NCI-H2227 treated with DMSO at 0.1 percent for 48 hours (cell line): ENCODE measurements at regions not wholly inside any gene's neighbourhood (a gene's known extent, or its start where the extent isn't known, plus 50 kb on each side); places are given as distances from the start of the nearest gene placed in this dataset.

Experiments
- DNase-seq: peaks from one replicate; lab custom pipeline; 2025; lab: John Stamatoyannopoulos, UW

DNA sequence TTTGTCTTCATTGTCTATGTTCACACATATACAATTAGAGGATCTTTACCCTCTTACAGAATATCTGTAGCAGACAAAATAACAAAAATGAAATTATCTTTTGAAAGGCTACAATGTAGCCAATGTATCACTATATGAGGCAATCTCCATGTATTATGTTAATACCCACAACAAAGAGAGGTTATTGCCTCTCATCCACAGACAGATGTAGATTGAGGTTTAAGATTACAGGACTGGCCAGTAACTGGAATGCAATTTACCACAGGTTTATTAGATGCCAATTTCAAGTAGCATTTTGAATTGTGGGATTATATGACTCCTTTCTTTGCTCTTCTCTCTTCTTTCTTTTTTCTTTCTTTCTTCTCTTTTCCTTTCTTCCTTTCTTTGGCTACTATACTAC is 242.6 kb downstream of the ANKRD50 start:
- DNase-seq = no peak

DNA sequence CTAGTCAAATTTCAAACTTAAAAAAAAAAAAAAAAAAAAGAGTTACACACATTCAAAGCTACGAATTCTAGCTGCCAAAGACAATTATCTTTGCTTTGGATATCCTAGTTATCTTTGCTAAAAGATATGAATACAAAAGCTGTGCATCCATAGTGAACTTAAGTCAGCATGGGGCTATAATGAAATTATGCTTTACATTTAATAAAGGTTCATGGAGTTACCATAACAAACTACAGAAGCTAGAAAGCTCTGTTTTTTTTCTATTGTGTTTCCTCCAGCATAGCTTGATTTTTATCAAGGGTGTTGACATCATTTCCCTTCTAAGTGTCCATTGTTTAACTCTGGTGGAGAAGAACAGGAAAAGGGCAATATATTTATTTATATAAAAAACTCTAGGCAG is 234.1 kb downstream of the ANKRD50 start:
- no peak for DNase-seq

DNA sequence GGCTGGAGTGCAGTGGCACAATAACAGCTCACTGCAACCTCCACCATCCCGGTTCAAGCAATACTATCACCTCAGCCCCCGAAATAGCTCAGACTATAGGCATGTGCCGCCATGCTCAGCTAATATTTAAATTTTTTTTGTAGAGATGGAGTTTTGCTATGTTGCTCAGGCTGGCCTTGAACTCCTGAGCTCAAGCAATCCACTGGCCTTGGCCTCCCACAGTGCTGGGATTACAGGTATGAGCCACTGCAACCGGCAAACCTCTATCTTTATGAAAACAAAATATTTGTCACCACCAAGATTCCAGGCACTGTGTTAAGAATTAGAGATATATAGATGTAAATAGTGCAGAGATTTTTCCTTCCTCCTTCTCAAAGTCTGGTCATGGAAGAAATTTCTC is 232.5 kb downstream of the ANKRD50 start:
- DNase-seq = no peak

DNA sequence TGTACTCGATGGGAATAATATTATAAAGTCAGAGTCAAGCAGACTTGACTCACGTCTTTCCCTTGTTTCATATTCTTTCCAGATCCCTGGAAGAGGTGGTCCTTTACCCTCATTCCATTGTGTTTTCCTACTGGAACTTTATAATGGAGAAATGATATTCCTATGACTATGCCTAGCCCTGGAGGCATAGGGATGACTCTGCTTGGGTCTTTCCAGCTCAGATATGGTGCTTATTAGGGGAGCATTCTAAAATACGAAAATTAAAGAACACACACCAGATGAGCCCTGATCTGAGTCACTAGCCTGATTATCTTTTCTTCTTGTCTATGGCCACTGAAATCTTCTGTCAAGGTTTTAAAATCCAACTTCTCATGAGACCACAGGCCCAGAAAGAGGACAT is 231.4 kb downstream of the ANKRD50 start:
- DNase-seq = no peak

DNA sequence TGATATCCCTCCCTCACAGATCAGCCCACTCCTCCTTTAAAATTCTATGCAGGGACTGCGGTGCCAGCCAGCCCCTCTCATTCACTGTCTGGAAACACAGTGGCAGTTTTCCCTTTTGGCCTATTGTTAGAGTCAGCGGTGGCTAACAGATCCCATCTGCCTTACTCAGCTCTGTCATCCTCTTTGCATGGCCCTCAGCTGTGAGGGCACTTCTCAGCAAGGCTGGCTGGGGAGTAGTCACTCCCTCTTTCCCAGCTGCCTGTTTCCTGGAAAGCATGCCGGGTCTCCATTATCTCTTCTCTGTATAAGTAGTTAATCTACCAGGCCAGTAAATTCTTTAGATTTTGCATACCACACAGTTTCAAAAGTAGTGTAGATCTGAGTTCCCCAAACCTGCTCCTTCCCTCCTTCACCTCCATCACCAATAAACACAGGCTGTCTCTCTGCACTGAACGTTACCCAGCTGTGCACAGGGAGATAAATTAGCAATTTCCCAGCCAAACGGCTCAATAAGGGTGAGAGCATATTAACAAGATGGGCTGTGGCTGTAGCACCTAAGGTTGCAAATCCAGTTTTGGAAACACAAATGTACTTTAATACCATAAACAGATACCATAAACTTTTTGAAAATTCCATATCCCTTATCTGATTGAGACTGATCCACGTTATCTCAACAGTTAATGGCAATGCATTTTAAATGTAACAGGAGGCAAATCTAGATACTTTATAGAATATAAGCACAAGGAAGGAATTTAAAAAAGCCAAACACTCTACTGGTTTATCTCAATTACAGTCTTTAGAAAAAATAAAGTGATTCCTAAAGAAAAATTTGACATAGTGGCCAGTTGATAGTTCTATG is 229.3 kb downstream of the ANKRD50 start:
- peak; percentile 2 for DNase-seq

DNA sequence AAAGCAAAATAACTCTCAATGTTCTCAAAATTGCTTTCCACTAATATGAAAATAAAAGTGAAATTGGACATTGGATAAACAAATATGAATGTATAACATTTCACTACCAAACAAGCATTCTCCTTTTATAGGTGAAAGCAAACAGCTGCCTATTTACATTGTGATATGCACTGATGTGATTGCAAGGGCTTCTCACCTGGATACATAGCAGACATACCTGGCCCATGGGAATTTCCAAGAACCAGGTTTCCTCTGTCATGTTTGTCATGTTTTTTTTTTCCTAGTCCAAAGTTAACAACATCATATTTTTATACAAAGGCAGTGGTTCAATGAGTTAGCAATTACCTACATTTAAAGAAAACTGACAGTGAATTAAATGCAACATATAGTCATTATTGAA is 228.5 kb downstream of the ANKRD50 start:
- no peak for DNase-seq

DNA sequence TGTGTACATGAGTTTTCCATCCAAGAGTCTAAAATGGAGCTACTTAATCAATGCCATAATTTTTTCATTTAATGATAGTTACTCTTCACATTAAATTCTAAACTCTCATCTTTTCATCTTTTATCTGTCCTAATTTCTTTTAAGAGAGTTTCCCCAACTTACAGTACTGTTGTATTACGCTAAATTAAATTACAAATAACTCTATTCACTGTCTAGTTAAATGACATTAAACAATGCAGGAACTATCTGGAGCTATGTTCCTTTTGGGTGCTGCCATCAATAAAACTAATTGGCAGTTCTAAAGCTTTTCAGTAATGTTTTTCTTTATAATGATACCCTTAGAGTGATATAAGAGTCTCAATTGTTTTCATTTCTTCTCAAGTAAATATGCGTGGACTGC is 227.6 kb downstream of the ANKRD50 start:
- no peak for DNase-seq

DNA sequence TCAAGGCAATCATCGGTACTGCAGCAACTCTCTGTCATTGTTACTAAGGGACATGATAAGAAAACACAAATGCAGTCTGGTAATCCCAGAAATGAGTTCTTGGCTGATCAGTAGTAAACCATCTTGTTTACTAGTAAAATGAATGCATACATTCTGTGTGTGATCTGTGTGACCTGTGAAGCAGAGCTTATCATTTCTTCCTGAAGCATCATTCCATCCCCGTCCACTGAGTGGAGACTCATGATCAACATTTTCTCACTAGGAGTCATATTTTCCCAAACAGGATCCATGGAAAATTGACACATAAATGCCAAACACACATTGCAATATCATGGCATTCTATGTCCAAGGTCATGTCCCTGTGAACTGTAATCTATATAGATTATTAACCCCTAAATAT is 226.1 kb downstream of the ANKRD50 start:
- no peak for DNase-seq

DNA sequence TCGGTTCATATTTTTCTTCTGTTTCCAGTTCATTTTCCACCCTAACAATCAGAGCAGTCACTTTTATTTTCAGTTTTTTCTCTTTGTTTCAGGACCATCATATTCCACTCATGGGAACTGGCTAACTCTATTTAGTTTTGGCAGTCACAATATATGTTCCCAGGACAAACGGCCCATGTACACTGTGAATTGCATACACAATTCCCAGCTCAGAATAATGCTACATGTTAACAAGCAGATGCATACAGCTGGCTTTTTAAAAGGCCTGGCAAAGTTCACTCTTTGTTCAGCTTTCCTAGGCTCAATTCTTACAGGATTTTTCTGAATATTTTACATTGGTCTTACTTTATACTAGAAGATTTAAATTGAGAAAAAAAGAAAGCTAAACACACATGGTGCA is 224.9 kb downstream of the ANKRD50 start:
- no peak for DNase-seq

DNA sequence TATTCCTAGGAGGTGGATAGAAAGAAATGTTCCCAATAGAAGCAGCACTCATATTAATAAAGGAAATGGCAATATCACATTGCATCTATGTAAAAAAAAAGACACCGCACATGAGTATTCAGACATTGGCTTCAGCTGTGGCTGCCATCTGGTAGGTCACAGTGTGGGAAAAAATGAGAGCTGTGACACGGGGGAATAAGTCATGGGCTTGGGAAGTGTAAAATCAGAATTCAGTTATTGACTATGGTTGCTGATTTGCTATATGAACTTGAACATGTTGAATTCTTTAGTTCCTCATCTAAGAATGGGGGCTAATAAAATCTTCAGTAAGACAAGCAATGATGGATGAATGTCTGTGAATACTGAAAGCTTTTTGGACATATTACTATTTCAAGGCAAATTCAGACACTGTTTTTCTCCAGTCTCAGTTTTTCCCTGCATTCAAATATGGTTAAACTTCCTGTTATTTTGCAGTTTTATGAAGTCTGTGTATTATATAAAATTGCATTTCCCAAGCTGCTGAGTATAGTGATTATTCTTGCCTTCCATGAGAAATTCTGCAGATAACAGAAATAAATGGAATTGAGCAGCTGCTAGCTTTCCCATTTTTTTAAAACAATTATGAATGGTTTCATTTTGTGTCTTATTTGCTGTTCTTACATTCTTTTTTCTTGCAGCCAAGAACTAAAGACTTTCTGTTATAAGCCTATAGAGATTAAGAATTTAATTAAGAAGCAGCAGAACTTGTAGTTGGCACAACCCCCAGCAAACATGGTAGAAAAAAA is 221.0 kb downstream of the ANKRD50 start:
- DNase-seq = no peak

DNA sequence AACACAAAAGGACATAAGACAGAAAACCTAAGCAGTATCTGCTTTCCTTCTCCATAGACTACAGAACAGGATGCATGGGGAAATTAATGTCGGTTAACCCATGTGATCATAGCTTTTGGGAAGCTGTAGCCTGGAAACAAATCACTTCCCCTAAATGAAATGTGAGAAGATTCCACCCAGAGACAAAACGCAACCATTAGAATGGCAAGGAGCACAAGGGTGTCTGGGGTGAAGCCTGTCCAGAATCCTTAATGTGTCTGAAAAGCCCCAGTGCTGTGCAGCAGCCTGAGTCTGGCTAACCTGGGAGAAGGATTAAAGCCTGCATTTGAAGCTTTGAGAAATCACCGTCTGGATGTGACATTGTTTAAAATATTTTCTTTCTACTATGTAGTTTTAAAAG is 213.3 kb downstream of the ANKRD50 start:
- DNase-seq = no peak

DNA sequence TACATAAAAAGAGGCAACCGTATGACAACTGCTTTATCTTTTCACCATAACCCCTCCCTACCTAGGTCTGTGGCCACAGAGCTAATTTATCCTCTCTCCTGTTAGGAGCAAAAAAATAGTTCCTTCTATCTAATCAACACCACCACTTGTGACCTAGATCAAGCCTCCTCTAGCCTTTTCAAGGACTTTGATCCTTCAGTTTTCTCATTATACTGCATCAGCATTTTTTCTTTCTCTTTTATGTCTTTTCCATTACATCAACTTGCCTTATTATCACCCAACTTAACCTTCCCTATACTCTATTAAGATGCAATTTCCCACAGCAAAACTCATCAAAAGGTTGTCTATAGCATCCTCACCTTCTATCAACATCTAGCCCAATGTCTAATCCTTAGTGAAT is 211.0 kb downstream of the ANKRD50 start:
- no peak for DNase-seq

DNA sequence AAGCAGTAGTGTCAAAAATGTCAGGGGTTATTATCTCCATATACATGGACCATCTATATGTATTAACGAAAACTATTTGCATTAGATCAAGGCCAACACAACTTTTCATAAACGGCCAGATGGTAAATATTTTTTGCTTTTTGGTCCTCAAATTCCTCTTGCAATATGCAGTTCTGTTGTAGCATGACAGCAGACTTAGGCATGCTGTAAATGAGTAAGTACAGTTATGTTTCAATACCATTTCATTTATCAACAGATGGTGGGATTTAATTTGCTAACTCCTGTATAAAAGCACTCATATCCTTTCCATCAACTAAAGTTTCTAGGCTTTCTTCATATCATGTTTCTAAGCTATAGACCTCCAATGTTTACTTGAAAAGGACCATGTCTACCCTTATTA is 208.1 kb downstream of the ANKRD50 start:
- DNase-seq = no peak

DNA sequence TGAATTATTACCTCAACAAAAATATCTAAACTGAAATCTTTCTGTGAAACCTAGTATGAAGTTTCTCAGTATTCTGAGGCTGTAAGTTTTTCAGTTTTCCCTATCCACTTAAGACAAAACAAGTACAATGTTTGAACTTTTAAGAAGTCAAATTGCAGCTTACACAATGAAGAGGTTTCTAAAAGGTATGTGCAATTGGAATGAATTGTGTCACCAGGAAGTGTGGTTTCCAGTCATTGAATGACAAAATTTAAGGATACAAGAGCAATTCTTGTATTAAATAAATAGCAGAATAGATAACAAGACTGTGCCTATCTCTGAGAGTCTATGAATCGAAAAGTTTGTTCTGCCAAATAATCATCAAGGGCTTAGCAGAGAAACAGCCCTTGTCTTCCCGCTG is 207.3 kb downstream of the ANKRD50 start:
- no peak for DNase-seq

DNA sequence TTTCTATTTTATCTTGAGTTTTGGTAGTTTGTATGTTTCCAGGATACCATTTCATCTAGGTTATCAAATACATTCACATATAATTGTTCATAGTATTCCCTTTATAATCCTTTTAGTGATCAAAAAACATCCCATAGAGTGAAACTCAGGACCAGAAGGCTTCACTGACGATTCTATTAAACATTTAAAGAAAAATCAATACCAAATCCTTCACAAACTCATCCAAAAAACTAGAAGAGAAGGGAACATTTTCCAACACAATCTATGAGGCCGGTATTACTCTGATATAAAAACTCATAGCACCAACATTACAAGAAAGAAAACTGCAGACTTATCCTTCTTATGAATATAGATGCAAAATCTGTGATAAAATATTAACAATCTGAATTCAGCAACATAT is 203.4 kb downstream of the ANKRD50 start:
- no peak for DNase-seq

DNA sequence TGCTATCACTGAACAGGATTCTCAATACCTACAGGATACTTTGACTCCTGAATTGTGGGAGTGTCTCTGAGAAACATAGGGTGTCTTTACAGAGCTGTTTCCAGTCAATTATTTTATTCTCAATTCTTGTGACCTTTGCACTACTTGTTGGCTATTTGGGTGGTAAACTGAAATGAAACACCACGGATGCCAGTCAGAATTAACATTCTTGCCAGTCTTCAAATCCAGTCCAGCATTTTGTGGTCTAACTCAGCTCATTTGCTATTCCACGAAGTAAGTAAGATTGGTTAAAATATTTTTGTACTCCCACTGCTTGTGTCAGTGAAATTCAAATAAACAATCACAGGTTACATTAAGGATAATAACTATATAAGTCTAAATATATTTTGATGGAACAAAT is 197.9 kb downstream of the ANKRD50 start:
- no peak for DNase-seq

DNA sequence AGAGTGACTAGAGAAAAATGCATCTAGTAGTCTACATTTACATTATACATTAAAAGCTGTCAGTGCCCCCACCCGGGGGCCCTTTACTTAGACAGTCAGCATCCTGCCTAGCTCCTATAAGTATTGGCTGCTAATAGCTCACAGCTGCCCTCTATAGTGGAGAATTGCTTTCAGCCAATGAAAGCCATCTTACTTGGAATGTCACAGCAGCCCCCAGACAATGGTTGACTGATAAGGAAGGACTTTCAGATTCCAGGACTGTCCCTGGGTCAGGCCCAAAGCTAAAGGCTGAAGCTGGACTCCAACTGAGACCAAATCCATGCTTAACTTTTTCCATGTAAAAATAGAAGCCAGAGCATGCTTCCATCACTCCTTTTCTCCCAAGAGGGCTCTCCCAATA is 196.9 kb downstream of the ANKRD50 start:
- no peak for DNase-seq

DNA sequence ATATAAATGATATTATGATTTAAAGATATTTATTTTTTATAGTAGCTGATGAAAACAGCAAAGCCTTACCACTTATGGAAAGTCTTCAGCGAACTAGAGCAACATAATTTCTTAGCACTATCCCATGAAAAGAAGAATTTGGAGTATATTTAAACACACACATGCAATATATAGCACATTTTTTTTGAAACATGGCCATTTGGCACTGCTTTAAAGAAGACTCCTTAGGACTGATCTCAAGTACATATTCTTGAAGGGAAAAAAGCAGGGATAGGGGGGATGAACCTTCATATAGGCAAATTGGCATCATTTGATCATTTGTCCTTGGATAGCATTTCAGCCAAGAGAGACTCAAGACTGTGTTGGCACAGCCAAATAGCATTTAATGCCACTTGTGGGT is 193.3 kb downstream of the ANKRD50 start:
- no peak for DNase-seq

DNA sequence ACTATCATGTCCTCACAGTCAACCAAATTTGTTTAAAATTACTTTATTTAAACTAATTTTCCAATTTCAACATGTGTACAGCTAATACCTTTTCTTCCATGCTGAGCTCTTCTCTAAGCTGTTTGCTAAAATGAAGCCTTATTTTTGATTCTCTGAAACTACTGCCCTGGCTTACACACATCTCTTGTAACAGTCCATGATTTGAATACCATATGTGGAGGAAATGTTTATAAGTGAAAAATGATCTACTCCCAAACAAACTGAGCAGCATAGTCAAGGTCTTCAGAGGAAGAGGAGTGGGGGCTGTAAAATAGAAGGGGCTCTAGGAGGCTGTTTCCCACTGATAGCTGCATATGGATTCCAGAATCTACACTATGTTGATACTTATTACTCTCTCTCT is 188.7 kb downstream of the ANKRD50 start:
- no peak for DNase-seq

DNA sequence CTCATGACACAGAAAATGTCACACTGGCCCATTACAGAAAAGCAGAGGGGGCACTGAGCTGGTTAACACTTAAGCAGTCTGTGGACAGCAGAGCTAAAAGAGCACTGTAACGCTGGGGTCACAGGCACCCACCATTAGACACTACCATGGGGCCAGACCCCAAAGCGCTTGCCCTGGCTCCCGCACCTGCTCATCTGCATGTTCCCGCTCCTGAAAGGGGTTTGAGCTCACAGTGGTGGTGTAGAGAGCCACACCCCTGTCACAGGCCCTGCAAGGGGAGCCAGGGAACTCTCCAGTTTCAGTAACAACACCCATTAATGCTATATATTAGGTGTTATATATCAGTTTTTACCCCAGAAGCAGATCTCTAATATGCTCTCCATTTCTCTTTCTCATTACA is 187.0 kb downstream of the ANKRD50 start:
- DNase-seq = no peak

DNA sequence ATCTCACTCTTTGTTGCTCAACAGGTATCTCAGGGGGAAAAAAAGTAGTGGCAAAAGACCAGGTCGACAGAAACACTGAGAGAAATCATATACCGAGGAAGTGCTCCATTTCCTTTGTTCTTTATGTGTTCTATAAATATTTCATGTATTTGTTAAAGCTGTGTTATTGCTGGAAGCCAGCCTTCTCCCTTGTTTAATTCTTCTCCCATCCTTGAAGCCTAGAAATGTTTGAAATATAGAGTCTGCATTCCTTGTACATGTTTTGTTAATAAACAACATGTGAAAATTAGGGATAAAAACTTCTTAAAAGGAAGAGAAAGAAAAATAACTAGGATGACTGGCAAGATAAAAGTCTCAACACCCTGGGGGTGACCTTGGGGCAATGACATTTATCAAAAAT is 186.2 kb downstream of the ANKRD50 start:
- DNase-seq = no peak

DNA sequence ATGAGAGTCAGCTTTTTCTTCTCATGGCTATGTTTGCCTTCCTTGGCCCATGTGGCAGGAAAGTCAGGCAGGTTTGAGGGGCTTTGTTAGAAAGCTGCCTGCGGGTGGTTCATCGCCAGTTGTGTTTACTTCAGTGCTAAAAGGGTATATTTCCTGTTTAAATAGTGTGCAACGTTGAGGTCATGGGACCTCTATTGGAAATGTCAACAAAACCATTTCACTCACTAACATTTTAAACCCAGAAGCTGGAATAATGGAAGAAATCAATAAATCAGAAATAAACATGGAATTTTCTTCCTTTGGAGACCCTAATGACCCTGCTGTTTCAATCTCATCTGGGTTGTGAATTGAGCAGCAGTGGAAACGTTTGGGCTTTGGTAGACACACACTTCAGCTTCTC is 185.8 kb downstream of the ANKRD50 start:
- no peak for DNase-seq

DNA sequence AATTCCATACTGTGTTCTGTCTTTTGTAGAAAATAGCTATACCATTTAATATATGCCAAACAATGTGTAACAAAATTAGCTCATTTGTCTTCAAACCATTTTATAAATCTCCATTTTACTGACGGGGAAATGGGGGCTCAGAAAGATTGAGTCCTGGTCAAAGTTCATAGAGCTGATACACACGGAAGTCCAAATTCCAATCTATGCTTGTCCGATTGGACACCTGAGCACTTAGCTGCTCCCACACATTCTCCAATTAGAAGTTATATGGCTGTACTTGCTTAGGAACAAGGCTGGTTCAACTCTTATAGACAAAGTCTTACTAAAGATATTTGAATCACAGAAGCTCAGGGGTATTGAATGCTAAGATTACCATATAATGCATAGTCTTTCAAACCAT is 185.2 kb downstream of the ANKRD50 start:
- DNase-seq = no peak

DNA sequence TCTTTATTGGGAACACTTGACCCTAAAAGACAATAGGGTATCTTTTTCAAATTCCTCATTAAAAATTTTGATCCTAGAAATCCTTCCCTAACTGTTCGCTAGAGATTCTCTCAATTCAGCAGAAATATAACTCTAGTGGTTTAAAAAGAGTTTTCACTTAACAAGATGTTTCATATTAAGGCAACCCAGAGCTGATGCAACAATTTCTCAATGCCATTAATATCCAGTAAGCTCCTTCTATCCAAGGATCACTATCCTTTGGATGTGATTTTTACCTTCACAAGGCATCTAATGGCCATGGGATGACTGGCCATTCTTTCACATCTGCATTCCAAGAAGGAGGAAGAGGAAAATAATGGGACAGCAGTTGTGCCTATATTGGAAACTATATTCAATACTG is 183.4 kb downstream of the ANKRD50 start:
- DNase-seq = no peak
